Coronary artery (tissue), 2 donors: ENCODE measurements at regions not wholly inside any gene's neighbourhood (a gene's known extent, or its start where the extent isn't known, plus 50 kb on each side); places are given as distances from the start of the nearest gene placed in this dataset.

Source experiments
- DNase-seq: peaks from one replicate; pipeline ENCODE4 v3.0.0-alpha.2; 2017; ENCODE audit warnings: low spot score
- H3K27ac ChIP-seq, 2 donors: fragments of 200-600 bp; sonication (generic); one replicate each; pipeline ENCODE4 v1.5.1; 2016 to 2019
- H3K4me3 ChIP-seq: fragments of 200-600 bp; sonication (generic); 2 replicates; pipeline ENCODE4 v1.5.1; 2016; ENCODE audit warnings: mild to moderate bottlenecking, moderate library complexity
- CTCF ChIP-seq: fragments of 200-600 bp; sonication (generic); IDR thresholded peaks from one replicate; pipeline ENCODE4 v1.5.1; 2019; ENCODE audit warnings: antibody characterized with exemption

- no peak overlapping the region for H3K4me3 ChIP-seq
- no peak for DNase-seq
- no peak for TF ChIP-seq CTCF
- H3K27ac ChIP-seq = no peak overlapping the region
These were observed 166.3 kb downstream of the C5orf15 start for GRCh38 chr5:133801955-133802751.

DNA sequence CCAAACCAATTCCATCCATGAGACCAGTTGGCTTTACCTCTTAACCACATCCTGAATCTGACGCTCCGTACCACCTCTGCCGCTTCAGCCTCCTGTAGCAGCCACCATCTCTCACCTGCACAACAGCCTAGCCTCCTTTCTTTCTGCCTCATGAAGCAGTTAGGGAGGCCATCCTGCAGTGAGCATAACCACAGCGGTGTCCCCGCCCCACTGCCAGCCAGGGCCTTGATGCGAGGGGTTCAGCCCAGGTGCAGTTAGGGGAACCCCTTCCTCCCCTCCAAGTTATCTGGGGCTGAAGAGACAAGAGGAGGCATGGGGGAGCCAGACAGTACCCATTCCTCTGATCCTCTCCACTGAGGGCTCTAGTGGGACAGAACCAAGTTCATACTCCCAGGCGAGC, 167.0 kb downstream of the C5orf15 start:
- H3K27ac ChIP-seq = no peak overlapping the region
- DNase-seq = no peak
- H3K4me3 ChIP-seq = no peak overlapping the region
- no peak for TF ChIP-seq CTCF

DNA sequence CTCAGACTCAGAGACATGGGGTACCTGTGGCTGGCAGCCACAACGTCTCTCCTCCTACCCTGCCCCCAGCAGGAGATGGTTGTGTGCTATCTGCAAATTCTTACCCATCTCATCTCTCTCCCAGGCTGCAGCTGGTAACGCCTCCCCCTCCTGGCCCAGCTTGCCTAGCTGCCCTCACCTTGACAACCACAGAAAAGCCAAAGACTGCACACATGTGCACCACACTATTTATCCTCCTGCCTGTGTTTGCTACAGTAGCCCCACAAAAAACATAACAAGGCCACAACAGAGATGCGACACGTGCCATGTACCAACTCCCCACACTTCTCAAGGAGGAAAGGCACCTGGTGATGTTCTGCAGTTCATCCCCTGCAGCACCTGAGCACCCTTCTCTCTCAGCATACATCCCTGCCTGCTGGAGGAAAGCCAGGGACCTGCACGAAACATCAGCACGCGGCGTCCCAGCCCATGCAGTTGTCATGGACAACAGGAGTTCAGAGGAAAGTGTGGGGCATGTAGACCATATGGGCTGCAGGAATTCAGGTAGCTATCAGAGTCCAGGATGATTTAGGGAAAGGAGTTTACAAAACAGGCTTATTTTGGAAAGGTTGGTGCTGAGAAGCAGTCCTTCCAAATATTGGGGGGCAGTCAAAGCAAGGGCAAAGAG, 168.7 kb downstream of the C5orf15 start:
- Histone ChIP-seq H3K4me3 (no peak overlapping the region), H3K27ac (no peak overlapping the region)
- TF ChIP-seq CTCF = no peak
- no peak for DNase-seq

GRCh38 chr5:133797167-133797566, 171.3 kb downstream of the C5orf15 start:
- Histone ChIP-seq H3K27ac (peak overlapping the region in 1 of 2 donors; percentile 16), H3K4me3 (no peak overlapping the region)
- TF ChIP-seq CTCF = no peak
- no peak for DNase-seq

- no peak for DNase-seq
- Histone ChIP-seq H3K4me3 (no peak overlapping the region), H3K27ac (no peak overlapping the region)
- no peak for TF ChIP-seq CTCF
These were observed 172.2 kb downstream of the C5orf15 start for GRCh38 chr5:133796186-133796585.

DNA sequence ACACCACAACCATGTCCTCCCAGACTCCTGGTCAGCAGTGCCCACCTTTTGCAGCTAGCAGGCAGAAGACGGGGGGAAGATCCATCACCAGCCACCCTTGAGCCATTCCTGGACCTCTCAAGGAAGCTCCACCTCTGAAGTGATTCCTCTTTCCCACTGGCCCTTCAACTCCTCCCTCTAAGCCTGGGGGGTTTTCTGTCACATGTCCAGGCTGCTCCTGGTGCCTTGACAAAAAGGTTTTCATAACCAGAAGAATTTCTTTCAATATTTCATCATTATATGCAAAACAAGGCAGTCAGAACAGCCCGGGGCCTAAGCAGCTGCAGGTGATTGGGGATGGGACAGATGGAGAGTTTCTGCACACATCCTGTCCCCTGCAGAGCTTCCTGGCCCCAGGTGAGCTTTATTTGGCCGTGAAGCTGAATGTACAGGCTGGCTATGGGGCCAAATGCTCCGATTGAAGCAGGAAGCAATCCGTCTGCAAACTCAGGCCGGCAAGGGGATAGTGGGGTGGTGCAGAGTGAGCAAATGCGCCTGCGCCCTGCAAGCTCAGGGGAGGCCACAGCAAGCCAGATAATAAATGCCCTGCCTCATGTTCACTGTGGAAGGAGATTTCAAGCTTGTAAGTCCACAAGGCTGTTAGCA, 173.5 kb downstream of the C5orf15 start:
- DNase-seq = peak; percentile 31
- Histone ChIP-seq H3K4me3 (no peak overlapping the region), H3K27ac (no peak overlapping the region)
- no peak for TF ChIP-seq CTCF
